ENCODE measurements at regions not wholly inside any gene's neighbourhood (a gene's known extent, or its start where the extent isn't known, plus 50 kb on each side); places are given as distances from the start of the nearest gene placed in this dataset.

- no peak overlapping the region for H3K27ac Mint-ChIP-seq
- CTCF ChIA-PET, result no interaction called here
- ATAC-seq (ENCODE audit: low read depth) (no peak), DNase-seq (no peak)
- no peaks in the 10 kb centered on the region for H3K36me3 Mint-ChIP-seq (ENCODE audit: low read depth)
- TF ChIP-seq CTCF (IDR thresholded peaks at IDR 0.05), result no peak
- H3K4me3 Mint-ChIP-seq, result no peak overlapping the region
- intact Hi-C loops (cut with micrococcal nuclease), result no loop called here
- peaks cover 12% of the 10 kb centered on the region for H3K9me3 Mint-ChIP-seq
- POLR2A ChIA-PET, result no interaction called here
- no peaks in the 10 kb centered on the region for H3K4me1 Mint-ChIP-seq
- H3K27me3 Mint-ChIP-seq, result no peaks in the 10 kb centered on the region
These were observed 450.4 kb upstream of the CTNND2 start for GRCh38 chr5:12354686-12355085.

DNA sequence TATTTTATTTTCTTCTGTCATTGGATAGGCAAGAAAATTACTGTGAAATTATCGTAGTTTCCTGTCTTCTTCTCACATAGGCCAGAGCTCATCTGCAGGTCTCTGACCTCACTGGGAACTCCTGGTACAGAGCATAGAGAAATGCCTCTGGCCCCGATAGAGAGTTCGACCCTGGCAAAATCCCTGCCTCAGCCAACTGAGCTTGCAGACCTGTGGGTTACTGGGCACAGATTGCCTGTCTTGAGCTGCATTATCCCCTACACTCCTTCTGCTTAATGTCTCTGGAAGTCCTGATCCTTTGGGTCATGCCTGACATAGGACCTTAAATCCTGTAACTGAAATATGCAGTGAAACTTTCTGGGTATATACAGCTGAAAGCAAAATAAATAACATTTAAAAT lies 439.3 kb upstream of the CTNND2 start:
- Mint-ChIP-seq H3K4me3 (no peak overlapping the region), H3K27ac (no peak overlapping the region), H3K27me3 (no peaks in the 10 kb centered on the region), H3K4me1 (no peaks in the 10 kb centered on the region), H3K9me3 (no peaks in the 10 kb centered on the region), H3K36me3 (ENCODE audit: low read depth) (no peaks in the 10 kb centered on the region)
- intact Hi-C loops (cut with micrococcal nuclease), result no loop called here
- CTCF ChIA-PET, result no interaction called here
- TF ChIP-seq CTCF (IDR thresholded peaks at IDR 0.05), result no peak
- POLR2A ChIA-PET, result no interaction called here
- DNase-seq (no peak), ATAC-seq (ENCODE audit: low read depth) (no peak)

DNA sequence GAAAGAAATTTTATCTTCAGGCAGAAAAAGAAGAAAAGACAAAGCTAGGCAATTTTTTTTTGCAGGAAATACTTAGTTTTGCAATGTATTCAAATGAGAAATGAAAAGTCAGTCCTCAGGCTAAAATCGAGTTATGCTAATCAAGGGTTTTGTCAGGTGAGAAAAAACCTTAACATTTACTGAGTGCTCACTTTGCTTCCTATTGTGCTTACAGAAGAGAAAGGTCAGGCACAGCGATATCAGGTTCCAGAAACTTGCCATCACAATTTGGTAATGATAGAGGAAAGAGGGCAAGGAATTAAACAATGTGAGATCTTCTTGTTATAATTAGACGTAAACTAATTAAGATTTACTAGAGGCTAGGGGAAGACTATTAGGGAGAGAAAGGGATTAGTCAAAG lies 431.7 kb upstream of the CTNND2 start:
- ChIA-PET CTCF (no interaction called here), POLR2A (no interaction called here)
- ATAC-seq (ENCODE audit: low read depth) (no peak), DNase-seq (no peak)
- TF ChIP-seq CTCF (IDR thresholded peaks at IDR 0.05), result no peak
- H3K4me1 Mint-ChIP-seq, result no peaks in the 10 kb centered on the region
- intact Hi-C loops (cut with micrococcal nuclease), result no loop called here
- H3K27ac Mint-ChIP-seq, result no peak overlapping the region
- peaks cover 3% of the 10 kb centered on the region for H3K9me3 Mint-ChIP-seq
- no peaks in the 10 kb centered on the region for H3K36me3 Mint-ChIP-seq (ENCODE audit: low read depth)
- no peaks in the 10 kb centered on the region for H3K27me3 Mint-ChIP-seq
- H3K4me3 Mint-ChIP-seq, result no peak overlapping the region

DNA sequence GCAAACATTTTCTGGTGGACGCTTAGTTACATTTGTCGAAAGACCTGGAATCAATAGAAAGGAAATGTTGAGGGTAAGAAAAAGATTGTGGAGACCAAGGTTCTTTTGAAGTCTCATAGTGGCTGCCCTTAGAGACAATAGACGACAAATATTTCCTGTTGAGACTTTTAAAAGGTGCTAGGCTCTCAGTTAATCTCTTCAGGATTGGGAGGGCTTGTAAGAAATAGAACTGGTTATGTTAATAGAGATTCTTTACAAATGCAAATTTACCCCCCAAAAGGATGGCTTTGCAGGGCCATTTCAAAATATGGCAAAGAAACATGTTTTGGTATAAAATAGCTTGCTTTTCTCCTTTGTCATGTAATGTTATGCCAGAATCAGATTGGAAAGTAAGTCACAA lies 428.2 kb upstream of the CTNND2 start:
- H3K36me3 Mint-ChIP-seq (ENCODE audit: low read depth), result no peaks in the 10 kb centered on the region

DNA sequence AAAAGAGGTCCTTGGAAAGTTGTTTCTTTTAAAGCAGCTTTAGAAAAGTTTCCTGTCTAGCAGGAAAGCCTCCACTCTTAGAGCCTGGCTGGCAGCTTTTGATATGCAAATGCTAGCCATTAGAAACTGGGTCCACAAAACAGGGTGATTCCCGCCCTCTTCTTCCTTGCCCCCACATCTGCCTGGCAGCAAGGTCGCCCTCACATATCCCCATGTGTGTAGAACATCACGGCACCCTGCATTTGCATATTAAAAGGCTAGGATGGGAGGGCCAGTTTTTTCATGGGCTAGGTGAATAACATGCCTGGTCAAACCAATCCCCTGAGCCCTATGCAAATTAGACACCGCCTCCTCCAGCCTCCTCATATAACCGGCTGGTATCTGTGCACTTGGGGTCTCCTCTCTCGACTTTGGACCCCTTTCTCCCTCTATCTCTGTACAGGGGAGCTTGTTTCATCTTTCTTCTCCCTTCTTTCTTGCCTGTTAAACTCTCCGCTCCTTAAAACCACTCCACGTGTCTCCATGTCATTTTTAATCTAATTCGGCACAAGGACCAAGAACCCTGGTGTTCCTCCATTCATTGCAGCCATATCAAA lies 426.8 kb upstream of the CTNND2 start:
- H3K4me3 Mint-ChIP-seq, result no peak overlapping the region
- no peaks in the 10 kb centered on the region for H3K36me3 Mint-ChIP-seq (ENCODE audit: low read depth)
- TF ChIP-seq CTCF (IDR thresholded peaks at IDR 0.05), result no peak
- no peak for DNase-seq
- no peaks in the 10 kb centered on the region for H3K4me1 Mint-ChIP-seq
- ChIA-PET CTCF (no interaction called here), POLR2A (no interaction called here)
- H3K27ac Mint-ChIP-seq, result no peak overlapping the region
- H3K9me3 Mint-ChIP-seq, result peaks cover 7% of the 10 kb centered on the region
- ATAC-seq (ENCODE audit: low read depth), result no peak
- H3K27me3 Mint-ChIP-seq, result no peaks in the 10 kb centered on the region
- intact Hi-C loops (cut with micrococcal nuclease), result no loop called here

More for the DNA sequence above, 428.2 kb upstream of the CTNND2 start:
- Mint-ChIP-seq H3K4me1 (no peaks in the 10 kb centered on the region), H3K27ac (no peak overlapping the region), H3K4me3 (no peak overlapping the region), H3K27me3 (no peaks in the 10 kb centered on the region), H3K9me3 (peaks cover 5% of the 10 kb centered on the region)
- intact Hi-C loops (cut with micrococcal nuclease), result no loop called here
- no peak for TF ChIP-seq CTCF (IDR thresholded peaks at IDR 0.05)
- DNase-seq, result no peak
- POLR2A ChIA-PET, result no interaction called here
- no peak for ATAC-seq (ENCODE audit: low read depth)
- CTCF ChIA-PET, result no interaction called here

Measured in activated B cell treated with CpG ODN at 0.5 μM for 24 hours (primary cell).